Stomach (tissue), 4 donors: ENCODE measurements at regions not wholly inside any gene's neighbourhood (a gene's known extent, or its start where the extent isn't known, plus 50 kb on each side); places are given as distances from the start of the nearest gene placed in this dataset.
"Not testable (repeated sequence)": the region's sequence is repeated elsewhere in the genome, so short reads cannot be mapped to it uniquely, and the experiment has no call there.

Source experiments
- CTCF ChIP-seq, 7 experiments: fragments of 450-650 bp in 4 of 7; fragments of 200-600 bp in 3 of 7; sonication (generic) in 3 of 7; IDR thresholded peaks; one replicate each; pipeline ENCODE4 v1.5.1; 2016 to 2019; ENCODE audit warnings: antibody characterized with exemption in 7 of 7, control low read depth in 2 of 7, mild to moderate bottlenecking in 1 of 7
- EP300 ChIP-seq: sonication (generic); formaldehyde crosslinking; IDR thresholded peaks from one replicate; pipeline ENCODE4 v1.6.1; 2017; ENCODE audit warnings: antibody characterized with exemption
- POLR2A ChIP-seq, 4 donors: fragments of 450-650 bp; IDR thresholded peaks; one replicate each; pipeline ENCODE4 v1.6.1; 2016; ENCODE audit warnings: antibody characterized with exemption in 4 of 4, control low read depth in 2 of 4, mild to moderate bottlenecking in 1 of 4, moderate library complexity in 1 of 4
- POLR2AphosphoS5 ChIP-seq, 3 donors: sonication (generic); formaldehyde crosslinking; IDR thresholded peaks; one replicate each; pipeline ENCODE4 v1.6.1; 2016; ENCODE audit warnings: antibody characterized with exemption in 3 of 3

- not testable (repeated sequence) for TF ChIP-seq CTCF (IDR thresholded peaks at IDR 0.05); POLR2AphosphoS5 (IDR thresholded peaks at IDR 0.05); POLR2A (IDR thresholded peaks at IDR 0.05); EP300
Observed at GRCh38 chr11:70600911-70601415, 202.6 kb downstream of the CTTN start.
